SW 1271 (cell line): ENCODE measurements at regions not wholly inside any gene's neighbourhood (a gene's known extent, or its start where the extent isn't known, plus 50 kb on each side); places are given as distances from the start of the nearest gene placed in this dataset.

Source experiments
- DNase-seq, 2 experiments: peaks; one replicate each; lab custom pipeline; 2025; lab: John Stamatoyannopoulos, UW

DNA sequence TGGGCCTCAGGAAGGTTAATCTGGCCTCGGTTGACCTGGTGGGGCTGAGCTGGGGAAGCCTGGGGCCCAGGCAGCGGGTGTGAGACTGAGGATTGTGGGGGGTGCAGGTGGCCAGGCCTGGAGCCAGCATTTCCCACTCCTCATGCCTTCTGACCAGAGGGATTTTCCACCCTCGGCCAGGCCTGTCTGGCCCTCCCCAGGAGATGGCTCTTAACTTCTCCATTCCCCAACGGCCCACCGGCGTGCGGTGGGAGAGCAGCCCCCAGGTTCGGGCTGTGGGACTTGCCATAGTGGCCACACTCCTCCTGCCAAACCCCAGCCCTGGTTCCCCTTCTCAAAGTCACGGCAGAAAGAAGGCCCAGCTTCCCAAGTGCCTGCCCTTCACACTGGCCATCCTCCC lies 126.5 kb upstream of the RUNX3 start:
- DNase-seq: no peak

DNA sequence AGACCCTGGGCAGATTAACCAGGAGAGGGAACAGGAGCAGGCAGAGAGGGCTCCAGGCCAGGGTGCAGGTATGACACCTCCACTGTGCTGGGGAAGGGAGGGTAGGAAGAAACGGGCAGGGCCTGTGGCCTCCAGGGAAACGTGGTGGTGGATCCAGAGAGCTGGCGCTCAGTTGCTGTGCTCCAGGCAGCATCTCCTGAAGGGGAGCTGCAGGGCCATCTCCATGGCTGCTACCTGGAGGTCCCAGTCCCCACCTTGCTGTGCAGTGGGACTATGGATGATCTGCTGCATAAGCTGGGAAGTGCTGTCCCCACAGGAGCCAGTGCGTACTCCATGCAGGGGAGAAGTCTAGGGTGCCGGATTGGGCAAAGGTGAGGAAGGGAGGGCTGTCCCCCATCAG lies 125.9 kb upstream of the RUNX3 start:
- DNase-seq: no peak

DNA sequence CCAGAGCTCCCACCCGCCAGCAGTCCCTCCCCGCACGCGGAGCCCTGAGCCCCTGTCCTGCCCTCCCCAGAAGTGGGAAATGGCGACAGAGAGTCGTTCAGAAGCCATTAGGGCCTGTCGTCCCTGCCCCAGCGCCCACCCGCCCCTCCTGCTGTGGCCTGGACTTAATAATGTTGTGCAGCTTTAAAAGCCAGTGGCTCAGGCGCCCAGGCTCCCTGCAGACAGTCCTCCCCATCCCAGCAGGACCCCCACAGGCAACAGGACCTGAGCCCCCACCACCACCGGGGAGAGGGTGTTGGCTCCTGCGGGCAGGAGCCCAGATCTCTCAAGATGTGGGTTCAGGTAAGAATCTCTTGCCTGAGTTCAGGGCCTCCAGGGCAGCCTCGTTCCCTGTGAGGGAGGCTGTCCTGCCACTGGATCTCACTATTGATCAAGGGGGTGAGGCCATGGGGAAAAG lies 125.3 kb upstream of the RUNX3 start:
- no peak for DNase-seq

DNA sequence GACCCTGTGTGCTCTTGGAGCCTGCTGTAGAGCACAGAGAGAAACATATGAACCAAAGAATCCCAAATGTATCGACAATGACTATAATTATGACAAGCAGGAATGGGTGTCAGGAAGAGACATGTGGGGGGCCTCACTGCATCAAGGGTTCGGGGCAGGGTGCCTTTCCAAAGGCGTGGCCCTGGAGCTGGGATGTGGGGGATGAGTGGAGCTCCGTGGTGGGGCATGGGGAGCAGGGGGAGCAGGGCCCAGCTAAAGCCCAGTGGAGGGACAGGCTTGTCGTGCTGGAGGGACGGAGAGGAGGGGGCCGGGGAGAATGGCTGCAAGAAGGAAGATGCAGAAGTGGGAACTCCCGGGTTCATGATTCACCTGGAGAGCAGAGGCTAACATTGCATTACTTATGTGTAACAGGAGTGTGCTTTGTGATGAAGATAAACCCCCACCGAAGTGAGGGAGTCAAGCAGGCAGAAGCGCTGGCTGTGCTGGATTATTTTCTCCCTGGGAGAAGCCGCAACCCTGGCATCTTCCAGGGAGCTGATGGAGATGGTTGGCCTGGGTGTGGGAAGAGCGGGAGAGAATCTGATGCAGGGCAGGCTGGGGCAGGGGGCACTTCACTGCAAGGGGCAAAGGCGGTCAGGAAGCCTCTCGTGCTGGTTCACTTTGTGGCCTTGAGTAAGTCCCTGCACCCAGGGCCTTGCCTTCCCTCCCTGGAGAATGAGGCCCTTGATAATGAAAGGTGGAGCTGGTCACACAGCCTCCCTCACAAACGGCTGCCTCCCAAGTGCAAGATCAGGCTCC lies 124.6 kb upstream of the RUNX3 start:
- DNase-seq: no peak

DNA sequence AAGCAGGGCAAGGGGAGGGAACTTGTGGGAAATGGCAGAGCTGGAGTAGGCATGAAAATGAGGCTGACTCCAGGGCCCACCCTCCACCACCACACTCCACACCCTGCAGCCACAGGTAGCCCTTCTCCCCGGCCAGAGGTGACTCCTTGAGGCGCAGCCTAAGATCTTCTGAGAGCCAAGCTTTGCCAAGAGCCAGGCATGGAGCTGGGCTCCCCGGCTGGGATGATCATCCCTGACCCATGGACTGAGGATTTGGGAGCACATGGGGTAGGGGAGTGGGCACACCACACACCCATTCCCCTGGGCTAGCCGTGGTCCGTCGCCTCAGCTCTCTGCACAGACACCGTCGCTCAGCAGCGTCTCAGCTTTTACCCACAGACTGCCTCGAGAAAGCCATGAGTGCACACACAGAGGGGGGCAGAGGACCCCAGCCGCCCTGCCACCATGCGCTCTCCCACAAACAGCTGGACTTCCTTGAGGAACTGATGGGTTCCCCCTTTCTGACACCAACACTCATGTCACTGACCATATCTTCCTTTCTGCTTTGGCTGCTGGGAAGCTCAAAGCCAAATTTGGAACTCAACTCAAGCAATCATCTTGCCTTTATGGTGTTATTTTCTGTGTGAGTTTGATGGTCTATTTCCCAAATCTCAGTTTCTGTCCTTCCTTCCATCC lies 123.6 kb upstream of the RUNX3 start:
- no peak for DNase-seq

DNA sequence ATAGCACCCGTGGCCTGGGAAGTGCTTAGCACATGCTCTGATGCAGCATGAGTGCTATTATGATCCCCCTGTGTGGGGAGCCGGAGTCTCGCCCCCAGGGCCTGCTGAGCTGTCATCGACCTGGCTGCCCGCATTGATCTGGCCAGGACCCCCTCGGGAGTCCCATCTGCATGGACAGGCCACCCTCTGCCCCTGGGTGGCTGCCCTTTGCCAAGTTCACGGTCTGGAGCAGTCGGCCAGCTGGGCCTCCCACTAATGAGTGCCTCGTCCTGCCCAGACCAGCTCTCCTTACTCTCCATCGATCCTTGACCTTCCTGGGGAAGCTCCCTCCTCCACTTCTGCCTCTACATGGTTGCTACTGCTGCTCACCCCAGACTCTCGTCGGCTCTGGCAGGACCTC lies 121.8 kb upstream of the RUNX3 start:
- DNase-seq: no peak

DNA sequence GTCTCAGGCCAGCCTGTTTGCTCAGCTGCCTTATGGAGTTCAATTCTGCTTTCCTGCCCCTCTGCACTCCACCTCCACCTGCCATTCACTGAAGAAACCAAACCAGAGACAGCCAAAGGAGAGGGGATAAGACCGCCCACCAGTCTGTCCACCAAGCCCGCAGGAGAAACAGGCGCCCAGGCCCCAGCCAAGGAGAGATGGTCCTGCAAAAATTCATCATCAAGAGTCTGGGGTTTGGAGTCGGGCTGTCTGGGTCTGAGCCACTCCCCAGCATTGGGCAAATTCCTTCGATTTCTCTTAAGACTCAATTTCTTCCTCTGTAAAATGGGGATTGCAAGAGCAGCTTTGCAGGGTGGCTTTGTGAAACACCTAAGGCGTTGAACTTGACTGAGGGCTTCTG lies 121.4 kb upstream of the RUNX3 start:
- no peak for DNase-seq

DNA sequence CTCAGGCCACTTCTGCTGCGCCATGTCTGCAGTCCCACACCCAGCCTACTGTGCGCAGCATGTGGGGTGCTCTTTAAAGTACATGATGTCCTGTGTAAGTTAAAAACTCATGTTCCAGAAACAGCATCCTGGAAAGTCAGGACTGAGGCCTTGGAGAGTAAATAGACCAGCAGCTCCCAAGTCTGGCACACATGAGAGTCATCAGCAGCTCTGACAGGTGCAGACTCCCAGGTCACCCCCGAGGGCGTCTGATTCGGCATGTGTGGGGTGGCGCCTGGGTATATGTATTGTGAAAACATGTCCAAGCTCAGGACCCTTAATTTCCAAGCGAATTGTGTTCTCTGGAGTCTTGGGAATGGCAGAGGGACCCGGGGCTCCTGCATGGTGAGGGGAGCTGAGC lies 120.1 kb upstream of the RUNX3 start:
- no peak for DNase-seq

DNA sequence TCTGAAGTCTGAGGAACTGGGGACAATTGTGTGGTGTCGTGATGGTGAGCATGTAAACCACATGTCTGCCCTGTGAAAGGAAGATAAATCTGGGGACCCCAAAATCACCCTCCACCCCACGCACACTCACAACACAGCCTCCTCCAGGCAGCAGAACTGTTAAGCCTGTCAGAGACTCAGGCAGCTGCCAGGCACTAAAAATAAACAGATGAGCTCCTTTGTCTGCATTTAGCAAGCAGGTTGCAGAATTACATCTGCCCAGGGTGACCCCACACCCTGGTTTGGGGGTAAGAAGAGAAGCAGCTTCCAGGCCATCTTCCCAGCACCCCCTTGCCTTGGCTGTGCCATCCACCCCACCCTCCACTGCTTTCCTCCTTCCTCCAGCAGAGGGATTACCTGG lies 119.1 kb upstream of the RUNX3 start:
- DNase-seq: no peak

DNA sequence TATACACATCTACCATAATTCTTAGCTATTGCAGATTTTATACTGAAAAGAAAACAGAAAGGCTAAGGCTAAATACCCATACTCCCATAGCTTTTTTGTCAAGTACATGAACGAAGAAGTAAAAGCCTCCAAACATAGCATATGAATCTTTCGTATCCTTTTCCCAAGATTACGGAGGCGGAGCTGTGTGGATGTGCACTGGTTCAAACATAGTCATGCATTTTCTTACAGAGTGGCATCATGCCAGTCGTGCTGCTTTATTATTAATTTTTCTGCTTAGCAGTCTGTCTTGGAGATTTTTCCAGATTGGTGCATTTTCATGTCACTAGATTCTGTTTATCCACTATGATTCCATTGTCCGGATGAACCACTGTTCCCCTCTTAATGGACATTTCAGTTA lies 118.7 kb upstream of the RUNX3 start:
- no peak for DNase-seq

DNA sequence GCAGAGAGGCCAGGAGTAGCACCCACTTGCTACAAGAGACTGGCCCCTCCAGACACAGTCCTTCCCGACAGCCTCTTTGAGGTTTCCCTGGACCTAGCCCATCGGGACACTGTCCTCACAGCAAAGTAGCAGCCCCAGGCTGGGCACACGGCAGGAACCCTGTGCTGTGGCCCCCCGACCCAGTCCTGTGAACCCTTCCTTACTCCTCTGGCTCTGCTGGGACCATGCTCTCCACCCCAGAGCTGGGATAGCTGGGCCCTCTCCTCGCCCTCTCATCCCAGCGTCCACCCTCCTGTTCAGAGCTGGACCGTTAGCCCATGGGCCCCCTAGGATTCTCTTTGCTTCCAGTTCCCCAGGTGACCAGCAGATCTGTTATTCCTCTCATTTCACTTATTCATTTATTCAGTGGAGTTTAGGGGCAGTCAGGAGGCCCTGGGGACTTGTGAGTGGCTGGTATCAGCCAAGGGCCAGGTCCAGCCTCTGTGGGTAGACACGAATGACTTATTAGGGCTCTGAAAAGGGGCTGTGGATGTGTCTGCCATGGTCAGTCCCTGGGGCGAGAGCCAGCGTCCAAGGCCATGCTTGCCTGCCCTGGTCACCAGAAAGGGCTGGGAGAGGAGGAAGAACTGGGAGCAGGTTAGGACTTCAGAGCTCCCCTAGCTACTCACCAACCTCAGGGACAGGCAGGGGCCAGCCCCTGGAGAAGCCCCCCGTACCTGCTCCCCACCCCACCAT lies 117.6 kb upstream of the RUNX3 start:
- DNase-seq: no peak

DNA sequence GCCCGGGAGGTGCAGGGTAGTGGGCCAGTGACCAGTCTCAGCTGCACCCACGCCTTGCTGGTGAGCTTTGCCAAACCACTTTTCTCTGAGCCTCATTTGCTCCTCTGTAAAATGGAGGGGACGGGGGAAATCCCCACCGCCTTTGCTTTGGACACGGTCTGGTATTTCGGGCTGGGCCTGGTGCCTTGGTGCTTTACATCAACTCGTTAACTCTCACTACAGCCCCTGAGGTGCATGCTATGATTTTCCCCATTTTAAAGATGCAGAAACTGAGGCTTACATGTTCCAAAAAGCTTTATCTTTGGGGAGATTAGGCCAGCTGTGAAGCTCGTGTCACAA lies 116.1 kb upstream of the RUNX3 start:
- no peak for DNase-seq

DNA sequence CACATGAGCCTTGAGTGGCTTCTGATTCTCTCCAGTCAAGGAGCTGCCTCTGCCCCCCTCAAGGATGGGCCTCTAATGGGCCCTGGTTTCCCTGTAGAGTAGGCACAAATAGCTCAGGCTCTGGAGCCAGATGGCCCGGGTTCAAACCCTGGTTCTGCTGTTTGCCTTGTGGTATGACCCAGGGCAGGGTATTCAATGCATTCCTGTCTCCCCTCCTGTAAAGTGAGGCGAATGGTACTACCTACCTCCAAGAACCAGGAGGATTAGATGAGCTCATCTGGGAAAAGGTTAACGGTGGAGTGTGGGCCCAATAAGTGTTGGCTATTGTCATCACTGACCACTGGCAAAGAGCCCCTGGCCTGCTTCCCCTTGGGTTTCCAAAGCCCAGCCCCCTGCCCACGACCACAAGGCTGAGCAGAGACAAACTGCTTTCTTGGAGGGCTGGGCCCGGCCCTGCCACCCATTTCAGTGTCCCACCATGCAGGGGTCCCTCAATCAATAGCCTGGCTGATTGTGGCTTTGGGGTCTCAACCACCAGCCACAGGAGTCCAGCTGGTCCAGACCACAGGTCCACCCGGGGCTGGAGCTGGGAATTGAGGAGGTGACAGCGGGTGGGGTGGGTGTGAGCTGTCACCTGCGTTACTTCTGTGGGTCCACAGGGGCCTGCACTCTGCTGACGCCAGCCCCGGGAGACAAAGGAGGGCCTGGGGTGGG lies 115.6 kb upstream of the RUNX3 start:
- DNase-seq: no peak

DNA sequence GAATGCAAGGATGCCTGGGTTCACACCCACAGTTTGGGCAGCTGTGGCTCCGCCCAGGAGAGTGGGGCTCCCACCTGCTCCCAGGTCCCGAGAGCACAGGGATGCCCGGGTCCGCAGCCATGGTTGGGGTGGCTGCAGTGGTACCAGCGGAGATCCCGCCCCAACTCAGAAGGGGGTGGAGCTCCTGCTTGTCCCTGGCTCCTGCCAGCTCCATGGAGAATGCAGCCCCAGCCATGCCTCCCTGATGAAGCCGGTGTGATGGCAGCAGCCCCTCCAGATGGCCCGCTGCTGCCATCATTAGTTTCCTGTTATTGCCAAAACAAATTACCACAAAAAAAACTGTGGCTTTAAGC lies 113.1 kb upstream of the RUNX3 start:
- DNase-seq: no peak

DNA sequence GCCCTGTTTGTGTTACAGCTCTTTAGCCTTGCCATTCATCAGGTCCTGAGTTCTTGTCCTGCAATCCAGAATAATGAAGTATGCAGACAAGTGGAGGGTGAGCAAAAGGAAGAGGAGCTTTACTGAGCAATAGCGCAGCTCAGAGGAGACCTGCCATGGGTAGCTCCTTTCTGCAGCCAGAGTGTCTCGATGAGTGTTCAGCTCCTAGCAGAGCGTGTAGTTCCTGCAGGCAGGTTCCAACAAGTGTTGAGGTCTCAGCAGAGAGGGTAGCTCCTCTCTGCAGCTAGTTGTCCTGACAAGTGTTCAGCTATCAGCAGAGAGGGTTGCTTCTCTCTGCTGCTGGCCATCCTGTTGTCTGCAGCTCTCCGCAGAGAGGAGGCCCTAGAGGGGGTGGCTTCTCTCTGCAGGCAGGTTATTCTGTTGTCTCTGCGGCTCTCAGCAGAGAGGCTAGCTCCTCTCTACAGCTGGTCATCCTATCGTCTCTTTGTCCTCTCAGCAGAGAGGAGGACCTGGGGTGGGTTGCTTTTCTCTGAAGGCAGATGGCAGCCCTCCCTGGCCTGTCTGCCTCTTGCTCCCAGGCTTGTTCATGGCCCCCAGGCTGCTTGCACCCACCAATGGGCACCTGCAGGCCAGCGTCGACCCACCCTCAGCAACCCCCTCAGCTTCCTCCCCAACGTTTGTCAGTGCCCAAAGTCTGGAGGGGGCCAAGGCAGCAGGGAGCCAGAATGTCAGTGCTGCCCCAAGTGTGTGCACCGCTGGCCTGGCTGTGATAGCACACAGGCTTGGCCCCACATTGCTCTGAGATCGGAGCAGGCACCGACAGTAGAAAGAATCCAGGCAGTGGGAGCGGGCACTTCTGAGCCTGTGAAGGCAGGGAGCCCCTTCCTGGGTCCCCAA lies 112.5 kb upstream of the RUNX3 start:
- no peak for DNase-seq

DNA sequence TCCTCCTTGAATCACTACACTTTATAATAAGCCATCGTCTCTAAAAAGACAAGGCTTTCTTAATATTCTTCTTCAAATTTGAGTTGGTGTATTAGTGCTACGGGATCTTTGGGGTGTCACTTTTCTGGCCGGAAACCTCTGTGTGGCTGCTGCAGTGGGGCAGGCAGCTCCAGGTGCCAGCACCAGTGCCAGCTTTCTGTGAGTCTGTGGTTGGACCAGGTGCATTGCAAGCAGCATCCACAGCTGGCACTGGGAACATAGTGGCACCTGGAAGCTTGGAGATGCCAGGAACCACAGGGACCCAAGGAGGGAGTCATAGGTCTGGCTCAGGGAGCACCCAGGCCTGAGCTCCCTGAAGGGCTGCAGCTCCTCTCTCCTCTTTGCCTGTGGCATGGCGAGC lies 111.8 kb upstream of the RUNX3 start:
- no peak for DNase-seq

DNA sequence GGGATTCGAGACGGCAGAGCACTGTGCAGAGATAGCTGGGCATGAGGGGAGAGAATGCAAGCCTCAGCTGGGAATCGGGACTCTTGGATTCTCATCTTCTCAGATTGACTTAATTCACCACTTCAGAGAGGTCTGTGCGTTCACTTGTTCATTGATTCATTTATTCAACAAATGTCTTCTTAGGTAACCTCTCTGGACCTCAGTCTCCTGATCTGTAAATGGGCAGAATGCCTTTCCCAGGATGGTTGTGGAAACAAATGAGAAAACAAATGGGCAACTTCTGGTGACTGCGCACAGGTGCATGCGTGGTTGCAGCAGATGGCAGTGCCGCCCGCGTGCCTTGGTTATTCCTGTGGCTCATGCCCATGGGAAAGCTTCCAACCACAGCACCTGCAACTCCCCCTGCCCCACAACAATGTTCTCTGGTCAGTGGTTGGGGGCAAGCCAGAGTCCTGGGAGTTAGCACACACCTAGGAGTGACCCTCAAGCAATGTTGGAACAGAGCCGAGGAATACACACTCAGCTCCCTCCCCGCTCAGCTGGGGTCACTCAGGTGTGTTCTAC lies 110.1 kb upstream of the RUNX3 start:
- no peak for DNase-seq

DNA sequence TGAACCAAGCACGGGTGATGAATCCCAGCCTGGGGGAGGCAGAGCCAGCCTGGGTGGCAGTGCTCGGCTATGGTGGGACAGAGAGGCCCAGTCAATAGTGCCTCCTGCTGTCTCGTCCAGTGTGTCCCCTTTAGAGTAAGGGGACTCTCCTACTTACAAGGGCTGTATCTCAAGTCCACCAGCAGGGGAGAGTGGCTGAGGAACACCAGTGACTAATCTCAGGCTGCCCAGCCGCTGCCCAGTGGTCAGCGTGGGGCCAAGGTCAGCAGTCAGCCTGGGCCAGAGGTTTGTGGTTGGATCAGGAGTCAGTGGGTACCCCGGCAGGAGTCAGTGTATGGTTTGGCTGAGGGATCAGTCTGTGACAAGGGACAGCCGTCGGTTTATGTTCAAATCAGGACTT lies 109.2 kb upstream of the RUNX3 start:
- no peak for DNase-seq

DNA sequence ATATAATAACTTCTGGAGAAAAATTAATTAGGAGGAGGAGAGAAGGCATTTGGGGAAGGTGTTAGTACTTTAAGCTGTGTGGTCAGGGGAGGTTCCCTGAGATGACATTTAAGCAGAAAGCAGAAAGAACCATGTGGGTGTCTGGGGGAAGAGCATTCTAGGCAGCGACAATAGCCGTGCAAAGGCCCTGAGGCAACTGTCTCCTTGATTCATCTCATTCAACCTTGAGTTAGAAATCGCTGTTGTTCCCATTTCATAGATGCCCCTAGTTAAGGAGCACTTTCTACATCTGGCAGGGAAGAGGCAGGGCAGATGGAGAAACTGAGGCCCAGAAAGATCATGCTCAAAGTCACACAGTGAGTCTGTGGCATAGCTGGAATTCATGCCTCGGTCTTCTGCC lies 108.6 kb upstream of the RUNX3 start:
- no peak for DNase-seq

DNA sequence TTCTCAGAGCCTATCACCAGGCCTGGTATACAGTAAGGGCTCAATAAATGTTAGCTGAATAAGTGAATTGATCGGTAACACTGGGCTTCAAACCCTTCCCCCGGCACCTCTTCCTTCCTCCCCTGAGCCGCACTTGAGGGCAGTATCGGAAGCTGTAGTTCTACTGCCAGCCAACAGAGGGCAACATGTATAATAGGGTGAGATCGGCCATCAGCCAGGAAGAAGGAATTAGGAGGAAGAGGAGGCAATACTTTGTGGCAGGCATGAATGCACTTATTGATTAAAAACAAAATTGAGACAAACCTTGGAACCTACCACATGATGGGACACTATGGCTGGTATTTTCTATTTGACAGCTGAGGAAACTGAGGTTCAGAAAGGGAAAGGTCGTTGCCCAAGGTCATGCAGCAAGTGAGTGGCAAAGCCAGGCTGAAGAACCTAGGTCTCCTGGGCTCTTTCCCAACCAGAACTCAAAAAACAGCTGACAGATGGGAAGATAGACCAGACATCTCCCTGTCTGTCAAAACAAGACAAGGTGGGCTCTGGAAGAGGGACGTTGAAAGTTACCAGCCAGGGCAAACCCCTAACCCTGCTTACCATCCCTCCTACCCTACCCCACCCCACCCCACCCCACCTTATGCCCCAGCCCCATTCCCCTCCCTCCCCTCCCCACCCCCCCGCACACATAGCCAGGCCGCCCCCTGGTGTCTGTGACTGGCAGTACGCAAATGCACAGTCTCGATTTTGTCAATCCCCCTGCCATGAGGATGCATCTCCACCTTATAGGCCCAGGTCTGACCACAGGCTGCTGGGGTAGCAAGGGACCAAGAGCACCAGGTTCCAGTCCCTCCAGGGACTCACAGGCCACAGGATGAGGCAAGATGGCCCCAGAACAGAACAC lies 107.3 kb upstream of the RUNX3 start:
- peak in 1 of 2 experiments; percentile 27 for DNase-seq
